Loucy (cell line): ENCODE measurements at regions not wholly inside any gene's neighbourhood (a gene's known extent, or its start where the extent isn't known, plus 50 kb on each side); places are given as distances from the start of the nearest gene placed in this dataset.

ENCODE experiments used
- H2AFZ ChIP-seq: fragments of 200-600 bp; sonication (generic); 2 replicates; pipeline ENCODE4 v1.6.0; 2016; ENCODE audit warnings: antibody characterized with exemption, mild to moderate bottlenecking, low read length, moderate library complexity
- H3F3A ChIP-seq: fragments of 200-600 bp; 2 replicates; pipeline ENCODE4 v1.6.0; 2016; ENCODE audit warnings: antibody characterized with exemption, low read depth, mild to moderate bottlenecking
- H3K27me3 ChIP-seq: fragments of 200-600 bp; sonication (generic); 2 replicates; pipeline ENCODE4 v1.6.1; 2014; ENCODE audit warnings: low read length, mild to moderate bottlenecking; ENCODE audit not compliant: insufficient read depth, poor library complexity, severe bottlenecking
- H3K36me3 ChIP-seq: fragments of 200-600 bp; sonication (generic); 2 replicates; pipeline ENCODE4 v1.6.1; 2016; ENCODE audit warnings: low read length; ENCODE audit not compliant: insufficient read depth
- H3K4me1 ChIP-seq: fragments of 200-600 bp; sonication (generic); 2 replicates; pipeline ENCODE4 v1.5.1; 2014; ENCODE audit warnings: low read length, mild to moderate bottlenecking; ENCODE audit not compliant: insufficient read depth, poor library complexity, severe bottlenecking
- H3K4me2 ChIP-seq: fragments of 200-600 bp; sonication (generic); 2 replicates; pipeline ENCODE4 v1.6.0; 2014; ENCODE audit warnings: antibody characterized with exemption, low read length, low read depth, mild to moderate bottlenecking; ENCODE audit not compliant: poor library complexity, severe bottlenecking
- H3K4me3 ChIP-seq: fragments of 200-600 bp; sonication (generic); 2 replicates; pipeline ENCODE4 v1.5.1; 2014; ENCODE audit warnings: low read length, mild to moderate bottlenecking, mixed read lengths; ENCODE audit not compliant: poor library complexity, severe bottlenecking
- H3K79me2 ChIP-seq: fragments of 200-600 bp; sonication (generic); 2 replicates; pipeline ENCODE4 v1.6.1; 2014; ENCODE audit warnings: low read length; ENCODE audit not compliant: insufficient read depth
- H3K9ac ChIP-seq: fragments of 200-600 bp; sonication (generic); 2 replicates; pipeline ENCODE4 v1.6.0; 2014; ENCODE audit warnings: mild to moderate bottlenecking, low read depth, low read length, moderate library complexity; ENCODE audit not compliant: poor library complexity, severe bottlenecking
- H3K9me2 ChIP-seq: fragments of 200-600 bp; sonication (generic); replicated peaks from 2 replicates; pipeline ENCODE4 v1.6.1; 2016; ENCODE audit warnings: low read depth, low read length, mixed read lengths
- H3K9me3 ChIP-seq: fragments of 200-600 bp; sonication (generic); 2 replicates; pipeline ENCODE4 v1.6.1; 2014; ENCODE audit warnings: mild to moderate bottlenecking, antibody characterized with exemption, low read length, low read depth; ENCODE audit not compliant: insufficient read depth
- H4K20me1 ChIP-seq: fragments of 200-600 bp; sonication (generic); 2 replicates; pipeline ENCODE4 v1.6.0; 2014; ENCODE audit warnings: antibody characterized with exemption, low read length, mild to moderate bottlenecking; ENCODE audit not compliant: insufficient read depth, poor library complexity, severe bottlenecking
- CTCF ChIP-seq: fragments of 200-600 bp; sonication (generic); conservative IDR thresholded peaks from 2 replicates; pipeline ENCODE4 v1.5.1; 2014; ENCODE audit warnings: mild to moderate bottlenecking, antibody characterized with exemption, low read length
- EZH2phosphoT487 ChIP-seq: fragments of 200-600 bp; IDR thresholded peaks from 2 replicates; pipeline ENCODE4 v1.6.1; 2018; ENCODE audit warnings: antibody characterized with exemption, mild to moderate bottlenecking, moderate library complexity, borderline replicate concordance

DNA sequence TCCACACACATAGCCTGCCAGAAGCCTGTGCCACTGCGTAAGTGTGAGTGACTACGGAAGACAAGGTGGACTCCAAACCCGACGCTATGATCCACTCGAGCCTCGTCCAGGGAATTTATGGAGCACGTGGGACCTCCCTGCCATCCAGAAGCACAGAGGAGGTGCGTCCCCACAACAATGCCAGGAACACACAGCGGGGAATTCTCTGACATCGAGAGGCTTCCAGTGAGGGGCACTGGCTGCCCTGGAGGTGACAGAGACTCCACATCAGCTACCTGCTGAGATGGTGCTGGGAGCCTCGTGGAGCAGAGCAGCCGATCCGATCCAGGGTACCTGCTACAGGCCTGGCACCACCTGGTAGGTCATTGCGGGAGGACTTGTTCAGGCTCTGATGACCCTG is 72.2 kb upstream of the INSIG1 start:
- H3K27me3 ChIP-seq: no peaks in the 10 kb centered on the region
- no peaks in the 10 kb centered on the region for H3K9me2 ChIP-seq
- no peaks in the 10 kb centered on the region for H3K36me3 ChIP-seq
- H3K4me1 ChIP-seq: peaks cover 5% of the 10 kb centered on the region
- no peak overlapping the region for H3K4me2 ChIP-seq
- H3K9ac ChIP-seq: no peak overlapping the region
- no peak overlapping the region for H2AFZ ChIP-seq
- TF ChIP-seq CTCF: no peak
- TF ChIP-seq EZH2phosphoT487: no peak
- no peaks in the 10 kb centered on the region for H3K9me3 ChIP-seq
- H3K79me2 ChIP-seq: no peaks in the 10 kb centered on the region
- no peaks in the 10 kb centered on the region for H3F3A ChIP-seq
- H4K20me1 ChIP-seq: no peaks in the 10 kb centered on the region
- no peak overlapping the region for H3K4me3 ChIP-seq

GRCh38 chr7:155226261-155227003 is 71.2 kb upstream of the INSIG1 start:
- Histone ChIP-seq H3K4me2 (no peak overlapping the region), H3K9me2 (no peaks in the 10 kb centered on the region), H3K9ac (no peak overlapping the region), H3K27me3 (no peaks in the 10 kb centered on the region), H3K4me1 (peaks cover 5% of the 10 kb centered on the region), H2AFZ (no peak overlapping the region), H3K36me3 (no peaks in the 10 kb centered on the region), H3K9me3 (no peaks in the 10 kb centered on the region), H3F3A (no peaks in the 10 kb centered on the region), H4K20me1 (no peaks in the 10 kb centered on the region), H3K4me3 (no peak overlapping the region), H3K79me2 (no peaks in the 10 kb centered on the region)
- no peak for TF ChIP-seq EZH2phosphoT487
- no peak for TF ChIP-seq CTCF

GRCh38 chr7:155227004-155227787 is 70.5 kb upstream of the INSIG1 start:
- no peak overlapping the region for H3K4me2 ChIP-seq
- no peaks in the 10 kb centered on the region for H3K79me2 ChIP-seq
- H3K4me1 ChIP-seq: peaks cover 5% of the 10 kb centered on the region
- no peaks in the 10 kb centered on the region for H3K9me2 ChIP-seq
- no peaks in the 10 kb centered on the region for H3F3A ChIP-seq
- H3K9me3 ChIP-seq: no peaks in the 10 kb centered on the region
- H3K36me3 ChIP-seq: no peaks in the 10 kb centered on the region
- no peaks in the 10 kb centered on the region for H4K20me1 ChIP-seq
- H2AFZ ChIP-seq: no peak overlapping the region
- H3K4me3 ChIP-seq: no peak overlapping the region
- TF ChIP-seq CTCF (no peak), EZH2phosphoT487 (no peak)
- H3K27me3 ChIP-seq: no peaks in the 10 kb centered on the region
- H3K9ac ChIP-seq: no peak overlapping the region
